HG03108 (cell line): ENCODE measurements at regions not wholly inside any gene's neighbourhood (a gene's known extent, or its start where the extent isn't known, plus 50 kb on each side); places are given as distances from the start of the nearest gene placed in this dataset.
A peak's percentile ranks its signal among the peaks of the same experiment; 100 is the strongest.

Experiments used
- ATAC-seq: cut with Tn5 transposase; IDR thresholded peaks from one replicate; pipeline ENCODE4 v1.9.1; 2021; ENCODE audit warnings: moderate library complexity; ENCODE audit not compliant: unreplicated experiment

- ATAC-seq, result no peak
Measured at GRCh38 chr1:219801156-219801820, 127.1 kb downstream of the SLC30A10 start.

DNA sequence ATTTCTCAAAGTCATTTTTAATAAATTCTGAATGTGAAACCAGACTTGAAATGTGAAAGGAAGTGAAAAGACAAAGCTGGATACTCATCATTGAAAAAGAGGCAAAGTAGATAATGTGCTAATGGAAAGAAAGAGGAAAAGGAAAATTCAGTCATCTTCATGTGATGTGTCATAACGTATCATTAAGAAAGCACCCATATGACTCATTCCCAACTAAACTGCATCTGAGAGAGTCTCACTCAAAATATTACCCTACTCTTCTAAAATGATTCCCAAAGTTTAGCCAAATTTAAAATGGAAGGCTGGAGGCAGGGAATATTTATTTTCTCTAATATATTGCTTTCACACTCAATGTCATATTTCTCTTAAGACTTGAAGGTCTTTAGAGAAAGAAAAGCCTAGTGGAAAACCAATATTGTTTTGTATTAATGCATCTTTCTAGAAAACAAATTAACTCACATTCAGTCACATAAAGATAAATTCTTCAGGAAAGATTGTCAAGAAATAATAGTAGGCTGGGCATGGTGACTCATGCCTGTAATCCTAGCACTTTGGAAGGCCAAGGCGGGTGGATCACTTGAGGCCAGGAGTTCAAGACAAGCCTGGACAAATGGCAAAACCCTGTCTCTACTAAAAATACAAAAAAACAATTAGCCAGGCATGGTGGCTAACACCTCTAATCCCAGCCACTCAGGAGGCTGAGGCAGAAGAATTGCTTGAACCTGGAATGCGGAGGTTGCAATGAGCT is 129.9 kb downstream of the SLC30A10 start:
- peak; percentile 42 for ATAC-seq

- no peak for ATAC-seq
Measured at GRCh38 chr1:219797683-219798082, 130.7 kb downstream of the SLC30A10 start.

DNA sequence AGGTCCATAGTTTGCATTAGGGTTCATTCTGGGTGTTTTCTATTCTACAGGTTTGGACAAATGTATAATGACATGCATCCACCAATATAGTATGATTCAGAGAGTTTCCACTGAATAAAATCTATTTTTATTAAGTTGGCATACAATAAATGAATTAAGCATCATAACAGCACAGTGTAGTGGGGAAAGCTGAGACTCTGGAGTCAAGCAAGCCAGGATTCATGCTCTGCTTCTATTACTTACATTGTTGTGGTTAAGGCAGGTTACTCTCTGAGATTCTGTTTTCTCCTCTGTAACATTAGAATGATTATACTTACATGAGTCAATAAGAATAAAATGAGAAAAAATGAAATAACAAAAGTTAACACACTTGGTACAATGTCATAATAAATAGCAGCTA is 131.3 kb downstream of the SLC30A10 start:
- no peak for ATAC-seq

- no peak for ATAC-seq
Measured at GRCh38 chr1:219795363-219795917, 132.9 kb downstream of the SLC30A10 start.

- no peak for ATAC-seq
Measured at GRCh38 chr1:219794085-219794743, 134.1 kb downstream of the SLC30A10 start.

GRCh38 chr1:219792337-219793021 is 135.9 kb downstream of the SLC30A10 start:
- no peak for ATAC-seq

DNA sequence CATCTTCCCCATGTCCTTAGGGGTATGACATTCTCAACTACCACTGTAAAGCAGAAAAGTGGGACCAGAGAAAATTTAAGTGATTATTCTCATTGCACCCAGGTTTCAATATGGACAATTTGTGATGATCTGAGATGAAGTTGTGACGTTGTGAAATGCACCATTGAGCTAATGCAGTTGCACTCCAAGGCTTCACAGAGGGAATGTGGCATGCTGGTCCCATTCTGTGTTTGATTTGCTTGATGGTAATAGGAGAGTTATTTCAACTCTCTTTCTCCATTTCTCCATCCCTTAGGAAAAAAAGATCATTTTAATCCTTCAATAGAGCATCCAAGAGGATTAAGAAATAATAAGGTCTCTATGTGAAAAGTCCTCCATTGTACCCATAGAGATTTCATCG is 136.6 kb downstream of the SLC30A10 start:
- ATAC-seq, result no peak

- no peak for ATAC-seq
Measured at GRCh38 chr1:219790834-219791615, 137.3 kb downstream of the SLC30A10 start.

- no peak for ATAC-seq
Measured at GRCh38 chr1:219788700-219789099, 139.7 kb downstream of the SLC30A10 start.

DNA sequence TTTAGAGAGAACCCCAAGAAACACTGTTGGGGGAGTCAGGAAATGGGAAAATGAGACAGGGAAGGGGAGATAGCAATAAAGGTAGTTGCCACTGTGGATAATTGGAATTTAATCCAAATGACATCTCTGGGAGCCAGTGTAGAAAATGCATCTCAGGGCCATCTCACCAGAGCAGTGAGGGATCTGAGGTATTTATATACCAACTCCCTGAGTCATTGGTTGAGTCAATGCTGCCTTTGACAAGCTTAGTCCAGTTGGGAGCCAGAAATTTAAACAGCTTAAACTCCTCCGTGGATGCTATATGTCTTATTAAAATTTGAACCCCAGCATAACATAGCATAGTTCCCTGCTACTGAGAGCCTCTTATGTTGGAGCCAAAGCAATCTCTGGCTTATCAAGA is 140.3 kb downstream of the SLC30A10 start:
- no peak for ATAC-seq

DNA sequence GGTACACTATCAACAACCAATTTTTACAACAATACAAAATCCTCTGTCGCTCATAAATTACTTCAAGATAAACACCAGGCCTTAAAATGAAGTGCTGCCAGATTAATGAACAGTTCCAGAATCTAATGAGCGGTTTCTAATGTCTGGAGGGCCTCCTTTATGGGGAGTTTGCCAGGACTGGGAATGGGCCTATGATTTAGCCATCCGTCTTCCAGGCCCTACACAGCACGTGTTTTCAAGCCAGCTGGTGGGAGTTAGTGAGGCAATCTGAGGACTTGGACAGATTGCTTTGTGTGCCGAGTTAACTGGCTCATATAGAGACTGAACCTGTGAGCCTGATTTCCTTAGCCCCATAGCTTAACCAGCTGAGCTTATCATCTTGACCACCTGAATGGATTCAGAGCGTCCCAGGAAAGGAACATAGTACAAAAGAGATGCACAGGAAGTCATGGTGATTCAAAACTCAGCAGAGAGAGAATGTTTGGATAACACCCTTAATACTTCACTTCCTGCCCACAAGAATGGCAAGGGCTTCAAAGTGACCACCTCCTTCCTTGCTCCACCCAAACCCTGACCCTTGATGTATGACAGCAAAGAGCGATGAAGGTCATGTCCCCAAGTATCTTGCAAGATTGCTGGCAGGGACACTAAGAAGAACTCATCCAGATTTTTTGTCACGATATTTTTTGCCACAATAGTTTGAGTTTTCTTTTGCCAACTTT is 143.5 kb downstream of the SLC30A10 start:
- no peak for ATAC-seq

DNA sequence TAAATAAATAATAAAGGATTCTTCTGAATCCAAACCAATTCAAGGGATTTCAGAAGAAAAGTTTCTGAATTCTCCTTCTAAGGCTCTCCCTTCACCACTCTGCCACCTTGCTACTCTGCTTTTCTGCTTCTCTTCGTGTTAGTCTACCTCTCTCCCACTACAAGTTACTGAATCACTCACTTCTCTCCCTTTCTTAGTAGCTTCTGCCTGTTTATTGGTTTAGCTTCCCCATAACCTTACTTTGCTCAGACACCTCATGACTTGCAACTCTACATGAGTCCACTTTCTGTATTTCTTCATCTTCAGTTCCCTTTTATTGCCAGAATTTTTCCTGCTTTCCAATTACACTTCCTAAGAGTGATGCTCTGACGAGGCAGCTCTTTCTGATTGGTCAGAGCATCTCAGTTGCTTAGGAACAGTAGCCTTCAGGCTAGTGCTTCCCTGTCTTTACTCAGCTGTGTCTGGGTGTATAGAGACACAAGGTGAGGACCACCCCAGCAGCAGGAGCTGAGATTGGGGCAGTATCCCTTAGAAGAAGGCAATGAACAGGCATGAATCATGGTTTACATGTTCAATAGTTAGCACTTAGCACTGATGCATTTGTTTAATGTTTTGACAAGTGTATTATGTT is 144.6 kb downstream of the SLC30A10 start:
- no peak for ATAC-seq

GRCh38 chr1:219782929-219783328 is 145.4 kb downstream of the SLC30A10 start:
- no peak for ATAC-seq

DNA sequence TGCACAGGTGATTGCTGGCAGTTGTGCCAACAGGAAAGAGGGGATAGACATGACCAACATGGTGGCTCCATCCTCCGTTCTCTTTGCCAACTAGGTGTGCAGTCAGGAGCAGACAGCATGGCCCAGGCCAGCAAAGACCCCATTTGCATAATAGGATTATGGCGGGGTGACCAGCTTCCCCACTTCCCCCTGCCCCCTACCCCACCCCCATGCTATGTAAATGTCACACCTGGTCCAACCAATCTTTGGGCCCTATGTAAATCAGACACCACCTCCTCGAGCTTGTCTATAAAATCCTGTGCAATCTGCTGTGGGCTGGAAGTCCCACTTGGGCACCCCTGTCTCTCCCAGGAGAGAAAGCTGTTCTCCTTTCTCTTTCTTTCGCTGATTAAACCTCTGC is 146.0 kb downstream of the SLC30A10 start:
- ATAC-seq, result no peak

GRCh38 chr1:219781491-219781890 is 146.9 kb downstream of the SLC30A10 start:
- no peak for ATAC-seq

GRCh38 chr1:219778793-219779369 is 149.5 kb downstream of the SLC30A10 start:
- ATAC-seq, result no peak

GRCh38 chr1:219778110-219778509 is 150.2 kb downstream of the SLC30A10 start:
- ATAC-seq, result no peak

DNA sequence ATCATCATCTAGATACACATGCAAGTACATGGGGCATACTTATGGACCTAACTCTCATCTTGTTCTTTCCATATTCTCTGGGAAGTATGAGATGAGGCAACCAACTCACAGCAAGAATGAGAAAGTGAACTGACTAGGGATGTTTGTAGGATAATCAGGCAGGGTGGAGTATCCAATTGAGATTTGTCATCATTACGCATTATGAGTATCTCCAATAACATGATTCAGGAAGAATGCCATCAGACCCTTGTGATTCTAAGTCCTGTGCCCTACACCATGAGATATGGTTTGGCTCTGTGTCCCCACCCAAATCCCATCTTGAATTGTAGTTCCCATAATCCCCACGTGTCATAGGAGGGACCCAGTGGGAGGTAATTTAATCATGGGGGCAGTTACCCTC is 154.0 kb downstream of the SLC30A10 start:
- ATAC-seq, result no peak
